ENCODE measurements at regions not wholly inside any gene's neighbourhood (a gene's known extent, or its start where the extent isn't known, plus 50 kb on each side); places are given as distances from the start of the nearest gene placed in this dataset.

GRCh38 chr6:166052837-166053236 is 114.8 kb downstream of the TBXT start:
- peaks cover 23% of the 10 kb centered on the region for H3K9me3 ChIP-seq (ENCODE audit: control insufficient read depth, insufficient read depth, low read depth, low read length)
- no peaks in the 10 kb centered on the region for H3K27me3 ChIP-seq (ENCODE audit: control insufficient read depth, insufficient read depth, low read length)
- H3K9ac ChIP-seq (ENCODE audit: low read length) = no peak overlapping the region
- no peaks in the 10 kb centered on the region for H3K36me3 ChIP-seq (ENCODE audit: control insufficient read depth, insufficient read depth, low read length)
- no peak overlapping the region for H3K27ac ChIP-seq (ENCODE audit: low read depth, low read length)
- peaks cover 3% of the 10 kb centered on the region; the same call in 1 of the 2 replicates for H3K4me1 ChIP-seq (ENCODE audit: control insufficient read depth, insufficient read depth, low read length)
- H3K4me3 ChIP-seq (ENCODE audit: low read depth, low read length) = no peak overlapping the region

GRCh38 chr6:166050559-166050958 is 117.1 kb downstream of the TBXT start:
- Histone ChIP-seq H3K9me3 (ENCODE audit: control insufficient read depth, insufficient read depth, low read depth, low read length) (peaks cover 29% of the 10 kb centered on the region), H3K4me3 (ENCODE audit: low read depth, low read length) (no peak overlapping the region), H3K4me1 (ENCODE audit: control insufficient read depth, insufficient read depth, low read length) (peaks cover 8% of the 10 kb centered on the region), H3K27me3 (ENCODE audit: control insufficient read depth, insufficient read depth, low read length) (no peaks in the 10 kb centered on the region), H3K9ac (ENCODE audit: low read length) (no peak overlapping the region), H3K27ac (ENCODE audit: low read depth, low read length) (no peak overlapping the region), H3K36me3 (ENCODE audit: control insufficient read depth, insufficient read depth, low read length) (no peaks in the 10 kb centered on the region)

- Histone ChIP-seq H3K27me3 (ENCODE audit: control insufficient read depth, insufficient read depth, low read length) (no peaks in the 10 kb centered on the region), H3K27ac (ENCODE audit: low read depth, low read length) (no peak overlapping the region), H3K9ac (ENCODE audit: low read length) (no peak overlapping the region), H3K4me3 (ENCODE audit: low read depth, low read length) (no peak overlapping the region), H3K36me3 (ENCODE audit: control insufficient read depth, insufficient read depth, low read length) (no peaks in the 10 kb centered on the region), H3K4me1 (ENCODE audit: control insufficient read depth, insufficient read depth, low read length) (peaks cover 8% of the 10 kb centered on the region), H3K9me3 (ENCODE audit: control insufficient read depth, insufficient read depth, low read depth, low read length) (peaks cover 12% of the 10 kb centered on the region; the same call in 1 of the 2 replicates)
Observed at GRCh38 chr6:166046982-166047381, 120.7 kb downstream of the TBXT start.

GRCh38 chr6:166046226-166046625 is 121.4 kb downstream of the TBXT start:
- Histone ChIP-seq H3K4me1 (ENCODE audit: control insufficient read depth, insufficient read depth, low read length) (peaks cover 8% of the 10 kb centered on the region), H3K4me3 (ENCODE audit: low read depth, low read length) (no peak overlapping the region), H3K9ac (ENCODE audit: low read length) (no peak overlapping the region), H3K27ac (ENCODE audit: low read depth, low read length) (no peak overlapping the region), H3K27me3 (ENCODE audit: control insufficient read depth, insufficient read depth, low read length) (no peaks in the 10 kb centered on the region), H3K9me3 (ENCODE audit: control insufficient read depth, insufficient read depth, low read depth, low read length) (0 out of 2 replicates have a peak, but pooled peaks cover 6% of the 10 kb centered on the region), H3K36me3 (ENCODE audit: control insufficient read depth, insufficient read depth, low read length) (no peaks in the 10 kb centered on the region)

- H3K4me3 ChIP-seq (ENCODE audit: low read depth, low read length) = no peak overlapping the region
Observed at GRCh38 chr6:166045860-166046200, 121.8 kb downstream of the TBXT start.

GRCh38 chr6:166045173-166045859 is 122.3 kb downstream of the TBXT start:
- H3K9me3 ChIP-seq (ENCODE audit: control insufficient read depth, insufficient read depth, low read depth, low read length) = 0 out of 2 replicates have a peak, but pooled peaks cover 6% of the 10 kb centered on the region
- no peak overlapping the region for H3K27ac ChIP-seq (ENCODE audit: low read depth, low read length)
- no peak overlapping the region for H3K4me3 ChIP-seq (ENCODE audit: low read depth, low read length)
- no peaks in the 10 kb centered on the region for H3K27me3 ChIP-seq (ENCODE audit: control insufficient read depth, insufficient read depth, low read length)
- H3K9ac ChIP-seq (ENCODE audit: low read length) = no peak overlapping the region
- peaks cover 10% of the 10 kb centered on the region for H3K4me1 ChIP-seq (ENCODE audit: control insufficient read depth, insufficient read depth, low read length)
- no peaks in the 10 kb centered on the region for H3K36me3 ChIP-seq (ENCODE audit: control insufficient read depth, insufficient read depth, low read length)

More at GRCh38 chr6:166045860-166046200, 121.8 kb downstream of the TBXT start:
- Histone ChIP-seq H3K4me1 (ENCODE audit: control insufficient read depth, insufficient read depth, low read length) (peaks cover 8% of the 10 kb centered on the region), H3K36me3 (ENCODE audit: control insufficient read depth, insufficient read depth, low read length) (no peaks in the 10 kb centered on the region), H3K9me3 (ENCODE audit: control insufficient read depth, insufficient read depth, low read depth, low read length) (0 out of 2 replicates have a peak, but pooled peaks cover 6% of the 10 kb centered on the region), H3K27ac (ENCODE audit: low read depth, low read length) (no peak overlapping the region), H3K27me3 (ENCODE audit: control insufficient read depth, insufficient read depth, low read length) (no peaks in the 10 kb centered on the region), H3K9ac (ENCODE audit: low read length) (no peak overlapping the region)

- Histone ChIP-seq H3K9me3 (ENCODE audit: control insufficient read depth, insufficient read depth, low read depth, low read length) (peaks cover 9% of the 10 kb centered on the region; the same call in 1 of the 2 replicates), H3K9ac (ENCODE audit: low read length) (no peak overlapping the region), H3K27me3 (ENCODE audit: control insufficient read depth, insufficient read depth, low read length) (no peaks in the 10 kb centered on the region), H3K36me3 (ENCODE audit: control insufficient read depth, insufficient read depth, low read length) (no peaks in the 10 kb centered on the region), H3K4me1 (ENCODE audit: control insufficient read depth, insufficient read depth, low read length) (peaks cover 7% of the 10 kb centered on the region), H3K4me3 (ENCODE audit: low read depth, low read length) (no peak overlapping the region), H3K27ac (ENCODE audit: low read depth, low read length) (no peak overlapping the region)
Observed at GRCh38 chr6:166041277-166041676, 126.4 kb downstream of the TBXT start.

- no peaks in the 10 kb centered on the region for H3K27me3 ChIP-seq (ENCODE audit: control insufficient read depth, insufficient read depth, low read length)
- no peaks in the 10 kb centered on the region for H3K36me3 ChIP-seq (ENCODE audit: control insufficient read depth, insufficient read depth, low read length)
Observed at GRCh38 chr6:166040292-166040691, 127.4 kb downstream of the TBXT start.

GRCh38 chr6:166036316-166037095 is 131.1 kb downstream of the TBXT start:
- Histone ChIP-seq H3K36me3 (ENCODE audit: control insufficient read depth, insufficient read depth, low read length) (no peaks in the 10 kb centered on the region), H3K4me1 (ENCODE audit: control insufficient read depth, insufficient read depth, low read length) (peaks cover 13% of the 10 kb centered on the region), H3K9ac (ENCODE audit: low read length) (no peak overlapping the region), H3K4me3 (ENCODE audit: low read depth, low read length) (no peak overlapping the region), H3K27me3 (ENCODE audit: control insufficient read depth, insufficient read depth, low read length) (no peaks in the 10 kb centered on the region), H3K9me3 (ENCODE audit: control insufficient read depth, insufficient read depth, low read depth, low read length) (peaks cover 9% of the 10 kb centered on the region; the same call in 1 of the 2 replicates), H3K27ac (ENCODE audit: low read depth, low read length) (no peak overlapping the region)

More at GRCh38 chr6:166040292-166040691, 127.4 kb downstream of the TBXT start:
- no peak overlapping the region for H3K27ac ChIP-seq (ENCODE audit: low read depth, low read length)
- no peak overlapping the region for H3K4me3 ChIP-seq (ENCODE audit: low read depth, low read length)
- H3K4me1 ChIP-seq (ENCODE audit: control insufficient read depth, insufficient read depth, low read length) = 0 out of 2 replicates have a peak, but pooled peaks cover 2% of the 10 kb centered on the region
- H3K9me3 ChIP-seq (ENCODE audit: control insufficient read depth, insufficient read depth, low read depth, low read length) = peaks cover 9% of the 10 kb centered on the region; the same call in 1 of the 2 replicates
- no peak overlapping the region for H3K9ac ChIP-seq (ENCODE audit: low read length)

GRCh38 chr6:166032366-166033200 is 135.1 kb downstream of the TBXT start:
- H3K4me1 ChIP-seq (ENCODE audit: control insufficient read depth, insufficient read depth, low read length) = peaks cover 11% of the 10 kb centered on the region
- H3K36me3 ChIP-seq (ENCODE audit: control insufficient read depth, insufficient read depth, low read length) = no peaks in the 10 kb centered on the region
- no peaks in the 10 kb centered on the region for H3K27me3 ChIP-seq (ENCODE audit: control insufficient read depth, insufficient read depth, low read length)
- no peak overlapping the region for H3K9ac ChIP-seq (ENCODE audit: low read length)
- H3K4me3 ChIP-seq (ENCODE audit: low read depth, low read length) = no peak overlapping the region
- no peak overlapping the region for H3K27ac ChIP-seq (ENCODE audit: low read depth, low read length)
- peaks cover 4% of the 10 kb centered on the region; the same call in 1 of the 2 replicates for H3K9me3 ChIP-seq (ENCODE audit: control insufficient read depth, insufficient read depth, low read depth, low read length)

Data from HUES6 (cell line).